CD14-positive monocyte (primary cell): ENCODE measurements at regions not wholly inside any gene's neighbourhood (a gene's known extent, or its start where the extent isn't known, plus 50 kb on each side); places are given as distances from the start of the nearest gene placed in this dataset.

Experiments used
- DNase-seq, 3 donors: peaks; one replicate each; pipeline ENCODE4 v3.0.0-alpha.2; 2011 to 2022
- H2AFZ ChIP-seq: 2 replicates; pipeline ENCODE4 v1.6.0; 2012; ENCODE audit warnings: mild to moderate bottlenecking, low read depth, low read length, inconsistent platforms; ENCODE audit not compliant: insufficient read depth, poor library complexity, severe bottlenecking
- H3K27ac ChIP-seq, 2 donors: 1 replicate in 1 of 2; 2 replicates in 1 of 2; pipeline ENCODE4 v1.5.1; 2012 to 2013; ENCODE audit warnings: low read length in 2 of 2, control low read depth in 1 of 2, inconsistent platforms in 1 of 2, low read depth in 1 of 2, mild to moderate bottlenecking in 1 of 2
- H3K27me3 ChIP-seq, 2 donors: one replicate each; pipeline versions ENCODE4 v1.6.0 to v1.6.1; 2011 to 2013; ENCODE audit warnings: low read length in 2 of 2; ENCODE audit not compliant: control insufficient read depth in 2 of 2, insufficient read depth in 2 of 2
- H3K36me3 ChIP-seq, 2 donors: replicated peaks in 1 of 2; 1 replicate in 1 of 2; 2 replicates in 1 of 2; pipeline versions ENCODE4 v1.5.1 to v1.6.1; 2012 to 2013; ENCODE audit warnings: low read length in 2 of 2, control low read depth in 1 of 2, inconsistent platforms in 1 of 2, mild to moderate bottlenecking in 1 of 2; ENCODE audit not compliant: insufficient read depth in 2 of 2, control insufficient read depth in 1 of 2
- H3K4me1 ChIP-seq, 2 donors: 1 replicate in 1 of 2; 2 replicates in 1 of 2; pipeline versions ENCODE4 v1.5.1 to v1.6.1; 2012 to 2013; ENCODE audit warnings: low read length in 2 of 2, control low read depth in 1 of 2, inconsistent platforms in 1 of 2, mild to moderate bottlenecking in 1 of 2, moderate library complexity in 1 of 2; ENCODE audit not compliant: insufficient read depth in 2 of 2, control insufficient read depth in 1 of 2
- H3K4me2 ChIP-seq: replicated peaks from 2 replicates; pipeline ENCODE3; 2012; ENCODE audit warnings: low read length, moderate library complexity, mild to moderate bottlenecking; ENCODE audit not compliant: poor library complexity, severe bottlenecking; ENCODE audit errors: extremely low read depth
- H3K4me3 ChIP-seq, 3 experiments: fragments of 200-600 bp in 1 of 3; sonication (generic) in 1 of 3; replicated peaks in 1 of 3; 1 replicate in 2 of 3; 2 replicates in 1 of 3; pipeline ENCODE4 v1.5.1; 2011 to 2013; ENCODE audit warnings: low read length in 3 of 3, mild to moderate bottlenecking in 3 of 3, control low read depth in 2 of 3, low read depth in 2 of 3, inconsistent platforms in 1 of 3, moderate library complexity in 1 of 3
- H3K79me2 ChIP-seq: 2 replicates; pipeline ENCODE4 v1.6.0; 2012; ENCODE audit warnings: mild to moderate bottlenecking, control low read depth, inconsistent platforms, low read length, moderate library complexity; ENCODE audit not compliant: insufficient read depth
- H3K9ac ChIP-seq: 2 replicates; pipeline ENCODE4 v1.6.0; 2017; ENCODE audit warnings: low read length, mild to moderate bottlenecking; ENCODE audit not compliant: insufficient read depth, poor library complexity, severe bottlenecking
- H3K9me3 ChIP-seq, 2 donors: replicated peaks in 1 of 2; 1 replicate in 1 of 2; 2 replicates in 1 of 2; pipeline versions ENCODE4 v1.5.1 to v1.6.1; 2012 to 2013; ENCODE audit warnings: low read length in 2 of 2, control low read depth in 1 of 2; ENCODE audit not compliant: control insufficient read depth in 1 of 2, insufficient read depth in 1 of 2
- H4K20me1 ChIP-seq: 2 replicates; pipeline ENCODE4 v1.6.0; 2012; ENCODE audit warnings: mild to moderate bottlenecking, low read length, control low read depth, moderate library complexity; ENCODE audit not compliant: insufficient read depth
- H3K27ac Mint-ChIP-seq, 7 donors: one replicate each; pipeline ENCODE4 v1.8.0; 2020; ENCODE audit warnings: mild to moderate bottlenecking in 7 of 7, mixed read lengths in 7 of 7, moderate library complexity in 6 of 7, inconsistent platforms in 2 of 7
- H3K27me3 Mint-ChIP-seq, 3 donors: one replicate each; pipeline ENCODE4 v1.8.0; 2021 to 2022; ENCODE audit warnings: low read depth in 3 of 3, mild to moderate bottlenecking in 3 of 3, mixed read lengths in 3 of 3, moderate library complexity in 3 of 3, inconsistent platforms in 1 of 3
- H3K36me3 Mint-ChIP-seq, 2 donors: one replicate each; pipeline ENCODE4 v1.8.0; 2020; ENCODE audit warnings: mixed read lengths in 2 of 2, inconsistent platforms in 1 of 2, mild to moderate bottlenecking in 1 of 2
- H3K4me1 Mint-ChIP-seq: one replicate; pipeline ENCODE4 v1.8.0; 2020; ENCODE audit warnings: mild to moderate bottlenecking, mixed read lengths
- H3K4me3 Mint-ChIP-seq, 2 donors: one replicate each; pipeline ENCODE4 v1.8.0; 2020; ENCODE audit warnings: mild to moderate bottlenecking in 2 of 2, mixed read lengths in 2 of 2, moderate library complexity in 1 of 2
- H3K9me3 Mint-ChIP-seq, 7 donors: one replicate each; pipeline ENCODE4 v1.8.0; 2020 to 2022; ENCODE audit warnings: mixed read lengths in 7 of 7, mild to moderate bottlenecking in 6 of 7, moderate library complexity in 6 of 7, inconsistent platforms in 2 of 7
- whole genome bisulfite sequencing: methylation state at CpG from one replicate; pipeline ENCODE4 v1.1.5; 2013; ENCODE audit warnings: missing lambda C conversion rate; ENCODE audit not compliant: insufficient coverage; 5-methylcytosine and 5-hydroxymethylcytosine counted together
- intact Hi-C, 2 donors: fragments of 100-400 bp; cut with micrococcal nuclease; formaldehyde crosslinking; loops; one replicate each; pipeline versions ENCODE4 v1.15.0 to v1.15.1; 2023
- TF ChIP-seq, protein P1 (sequence below): fragments of 200-600 bp; IDR thresholded peaks from one replicate; pipeline ENCODE4 v1.8.0; 2022; ENCODE audit warnings: antibody characterized with exemption, mild to moderate bottlenecking

DNA sequence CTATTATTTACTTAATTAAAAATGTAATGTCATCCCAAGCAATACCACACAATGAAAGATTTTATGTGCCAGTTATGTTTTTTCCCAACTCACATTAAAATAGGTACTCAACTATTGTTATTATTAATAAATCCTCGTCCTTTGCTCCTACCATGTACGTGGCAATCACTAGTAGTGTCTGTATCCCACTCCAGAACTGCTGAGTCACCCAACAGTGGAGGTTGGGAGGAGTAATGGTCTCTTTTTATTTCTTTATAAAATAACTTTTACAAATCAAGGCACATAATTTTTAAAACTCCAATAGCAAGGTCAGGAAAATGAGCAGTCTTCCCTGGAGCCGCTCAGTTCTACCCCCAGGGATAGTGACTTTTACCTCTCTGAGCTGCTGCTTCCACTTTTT is 273.5 kb upstream of the PLPP4 start:
- intact Hi-C loops, result no loop called here

DNA sequence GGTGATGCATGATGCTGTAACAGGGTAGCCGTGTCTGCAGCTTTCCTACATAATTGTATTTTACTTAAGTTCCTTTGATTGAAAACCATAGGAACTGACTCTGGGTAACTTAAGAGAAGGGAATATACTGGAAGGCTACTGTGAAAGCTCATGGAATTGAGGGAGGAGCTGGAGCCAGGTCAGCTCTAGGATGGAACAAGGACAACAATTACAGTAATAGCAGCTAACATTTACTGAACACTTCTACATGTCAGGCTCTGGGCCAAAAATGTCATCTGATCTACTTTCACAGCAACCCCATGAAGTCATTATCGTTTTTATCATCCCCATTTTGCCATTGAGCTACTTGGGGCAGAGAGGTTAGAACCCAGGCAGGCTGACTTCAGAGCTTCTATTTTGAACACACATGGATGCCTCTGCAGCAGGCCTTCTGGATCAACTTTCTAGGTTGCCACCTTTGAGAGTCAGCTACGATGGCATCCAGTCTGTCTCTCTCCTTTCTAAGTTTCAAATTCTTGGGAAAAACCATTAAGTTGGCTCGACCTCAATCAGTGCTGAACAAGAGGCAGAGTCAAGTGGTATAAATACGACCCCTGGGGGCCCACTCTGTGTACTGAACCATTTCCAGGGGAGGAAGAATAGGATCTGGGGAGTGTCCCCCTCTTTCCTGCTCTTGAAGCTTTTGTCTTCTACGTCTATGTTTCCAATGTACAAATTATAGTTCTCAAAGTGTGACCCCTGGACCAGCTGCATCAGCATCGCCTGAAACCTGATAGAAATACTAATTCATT is 272.3 kb upstream of the PLPP4 start:
- no peak overlapping the region for H3K4me3 ChIP-seq
- H3K27me3 ChIP-seq, result no peaks in the 10 kb centered on the region
- no peaks in the 10 kb centered on the region for H3K36me3 ChIP-seq
- no peak overlapping the region for H2AFZ ChIP-seq
- WGBS, result 71% methylated on average over 4 of the region's 7 CpGs
- H4K20me1 ChIP-seq, result no peaks in the 10 kb centered on the region
- no peak overlapping the region for H3K27ac ChIP-seq
- H3K79me2 ChIP-seq, result no peaks in the 10 kb centered on the region
- no peak for DNase-seq
- H3K9me3 ChIP-seq, result no peaks in the 10 kb centered on the region
- no peak overlapping the region for H3K4me3 Mint-ChIP-seq
- no peak overlapping the region for H3K9ac ChIP-seq
- no peaks in the 10 kb centered on the region for H3K4me1 ChIP-seq
- intact Hi-C loops, result no loop called here
- H3K36me3 Mint-ChIP-seq, result no peaks in the 10 kb centered on the region
- no peaks in the 10 kb centered on the region for H3K4me1 Mint-ChIP-seq
- no peak overlapping the region for H3K4me2 ChIP-seq
- peaks cover 0 to 6% (median 4%) of the 10 kb centered on the region in 7 donors for H3K9me3 Mint-ChIP-seq
- H3K27me3 Mint-ChIP-seq, result peaks cover 0 to 6% (median 2%) of the 10 kb centered on the region in 3 donors
- H3K27ac Mint-ChIP-seq, result no peak overlapping the region
- TF ChIP-seq, protein P1, sequence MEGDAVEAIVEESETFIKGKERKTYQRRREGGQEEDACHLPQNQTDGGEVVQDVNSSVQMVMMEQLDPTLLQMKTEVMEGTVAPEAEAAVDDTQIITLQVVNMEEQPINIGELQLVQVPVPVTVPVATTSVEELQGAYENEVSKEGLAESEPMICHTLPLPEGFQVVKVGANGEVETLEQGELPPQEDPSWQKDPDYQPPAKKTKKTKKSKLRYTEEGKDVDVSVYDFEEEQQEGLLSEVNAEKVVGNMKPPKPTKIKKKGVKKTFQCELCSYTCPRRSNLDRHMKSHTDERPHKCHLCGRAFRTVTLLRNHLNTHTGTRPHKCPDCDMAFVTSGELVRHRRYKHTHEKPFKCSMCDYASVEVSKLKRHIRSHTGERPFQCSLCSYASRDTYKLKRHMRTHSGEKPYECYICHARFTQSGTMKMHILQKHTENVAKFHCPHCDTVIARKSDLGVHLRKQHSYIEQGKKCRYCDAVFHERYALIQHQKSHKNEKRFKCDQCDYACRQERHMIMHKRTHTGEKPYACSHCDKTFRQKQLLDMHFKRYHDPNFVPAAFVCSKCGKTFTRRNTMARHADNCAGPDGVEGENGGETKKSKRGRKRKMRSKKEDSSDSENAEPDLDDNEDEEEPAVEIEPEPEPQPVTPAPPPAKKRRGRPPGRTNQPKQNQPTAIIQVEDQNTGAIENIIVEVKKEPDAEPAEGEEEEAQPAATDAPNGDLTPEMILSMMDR, result no peak

More for the DNA sequence above, 273.5 kb upstream of the PLPP4 start:
- no peaks in the 10 kb centered on the region for H3K79me2 ChIP-seq
- Mint-ChIP-seq H3K27me3 (peaks cover 0 to 5% (median 2%) of the 10 kb centered on the region in 3 donors), H3K9me3 (peaks cover 0 to 6% (median 4%) of the 10 kb centered on the region in 7 donors), H3K36me3 (no peaks in the 10 kb centered on the region), H3K27ac (peak overlapping the region in 1 of 7 donors; percentile 55), H3K4me1 (no peaks in the 10 kb centered on the region), H3K4me3 (no peak overlapping the region)
- no peaks in the 10 kb centered on the region for H3K4me1 ChIP-seq
- H3K27me3 ChIP-seq, result no peaks in the 10 kb centered on the region
- H2AFZ ChIP-seq, result no peak overlapping the region
- no peaks in the 10 kb centered on the region for H3K36me3 ChIP-seq
- no peak for DNase-seq
- H3K9me3 ChIP-seq, result no peaks in the 10 kb centered on the region
- TF ChIP-seq, protein P1, result no peak
- H3K27ac ChIP-seq, result no peak overlapping the region
- H3K4me2 ChIP-seq, result no peak overlapping the region
- H3K9ac ChIP-seq, result no peak overlapping the region
- H3K4me3 ChIP-seq, result no peak overlapping the region
- H4K20me1 ChIP-seq, result no peaks in the 10 kb centered on the region
- 90% methylated on average over 1 of the region's 3 CpGs for WGBS
